ENCODE measurements at regions not wholly inside any gene's neighbourhood (a gene's known extent, or its start where the extent isn't known, plus 50 kb on each side); places are given as distances from the start of the nearest gene placed in this dataset.

GRCh38 chr2:81078102-81078501 lies 773.5 kb upstream of the LRRTM1 start:
- TF ChIP-seq CTCF (IDR thresholded peaks at IDR 0.05; ENCODE audit: low read length) (no peak), EZH2phosphoT487 (IDR thresholded peaks at IDR 0.05; ENCODE audit: low read length) (no peak), EZH2 (optimal IDR thresholded peaks at IDR 0.05; ENCODE audit: low read depth, low read length) (no peak)
